ENCODE measurements at regions not wholly inside any gene's neighbourhood (a gene's known extent, or its start where the extent isn't known, plus 50 kb on each side); places are given as distances from the start of the nearest gene placed in this dataset.
A peak's percentile ranks its signal among the peaks of the same experiment; 100 is the strongest.

DNA sequence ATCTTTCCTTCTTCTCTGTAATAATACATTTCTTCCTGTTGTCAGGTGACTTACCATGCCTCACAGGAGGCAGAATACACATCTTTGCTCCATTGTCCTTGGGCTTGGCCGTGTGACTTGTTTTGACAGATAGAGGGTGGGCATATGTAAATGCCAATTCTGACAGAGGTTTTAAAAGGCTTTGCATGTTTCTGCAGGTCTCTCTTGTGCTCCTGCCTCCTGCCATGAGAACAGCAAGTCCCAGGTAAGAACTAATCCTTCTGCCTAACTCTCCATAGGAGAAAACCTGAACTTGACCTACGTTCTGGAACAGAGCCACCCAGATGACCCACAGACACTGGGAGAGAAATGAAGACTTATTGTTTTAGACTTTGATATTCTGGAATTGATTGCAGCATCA lies 88.7 kb upstream of the TNFSF11 start:
- DNase-seq = no peak

DNA sequence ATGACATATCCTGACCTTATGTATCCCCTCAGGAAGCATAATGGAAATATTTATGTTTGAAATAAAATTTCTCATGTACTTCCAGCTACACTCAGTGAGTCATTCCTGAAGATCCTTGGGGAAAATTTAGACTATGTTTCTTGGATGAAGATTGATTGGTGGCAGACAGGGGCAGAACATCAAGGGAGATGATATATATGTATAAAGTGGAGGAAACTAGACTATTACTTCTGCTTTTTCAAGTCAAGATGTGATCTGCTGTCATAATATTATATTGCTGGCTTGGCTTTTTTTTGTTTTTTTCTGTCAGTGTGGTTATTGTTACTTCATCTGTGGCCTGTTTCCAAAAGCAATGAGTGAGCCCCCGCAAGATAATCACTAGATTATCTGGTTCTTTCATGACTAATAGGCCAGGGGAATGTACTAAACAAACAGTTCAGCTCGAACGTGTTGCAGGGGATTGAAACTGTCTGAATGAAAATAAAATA lies 87.2 kb upstream of the TNFSF11 start:
- DNase-seq = no peak

DNA sequence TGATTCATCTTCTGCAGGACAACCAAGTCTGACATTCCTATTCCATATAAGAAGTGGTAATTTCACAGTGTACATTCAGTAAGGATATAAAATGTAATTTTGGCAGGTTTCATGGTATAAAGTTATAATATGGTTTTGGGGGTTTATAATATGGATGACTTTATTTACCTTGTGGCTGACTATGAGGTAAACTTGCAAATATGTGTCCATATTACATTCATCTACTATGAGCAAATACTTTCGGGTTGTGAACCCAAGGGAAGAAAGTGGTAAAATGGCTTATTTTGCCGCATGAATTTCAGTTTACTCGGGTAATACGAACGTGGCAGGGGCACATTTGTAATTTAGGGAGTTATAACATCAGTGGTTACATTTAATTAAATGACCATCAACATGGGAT lies 86.7 kb upstream of the TNFSF11 start:
- no peak for DNase-seq

DNA sequence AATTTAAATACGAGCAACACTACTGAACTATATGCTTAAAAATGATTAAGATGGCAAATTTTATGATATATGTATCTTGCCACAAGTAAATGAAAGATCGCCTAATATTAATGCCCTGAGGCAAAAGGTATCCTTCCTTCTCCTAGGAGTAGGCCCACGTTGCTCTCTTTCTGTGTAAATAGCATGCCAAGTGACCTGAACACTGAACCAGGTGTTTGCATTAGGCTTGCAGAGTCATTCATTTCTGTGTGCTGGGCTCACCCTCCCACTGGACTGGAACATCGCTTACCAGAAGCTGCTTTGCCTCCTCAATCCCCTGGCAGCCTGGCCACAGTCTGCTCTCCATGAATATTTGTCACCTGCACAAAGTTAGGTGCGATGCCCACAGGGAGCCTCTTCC lies 83.3 kb upstream of the TNFSF11 start:
- DNase-seq = no peak

DNA sequence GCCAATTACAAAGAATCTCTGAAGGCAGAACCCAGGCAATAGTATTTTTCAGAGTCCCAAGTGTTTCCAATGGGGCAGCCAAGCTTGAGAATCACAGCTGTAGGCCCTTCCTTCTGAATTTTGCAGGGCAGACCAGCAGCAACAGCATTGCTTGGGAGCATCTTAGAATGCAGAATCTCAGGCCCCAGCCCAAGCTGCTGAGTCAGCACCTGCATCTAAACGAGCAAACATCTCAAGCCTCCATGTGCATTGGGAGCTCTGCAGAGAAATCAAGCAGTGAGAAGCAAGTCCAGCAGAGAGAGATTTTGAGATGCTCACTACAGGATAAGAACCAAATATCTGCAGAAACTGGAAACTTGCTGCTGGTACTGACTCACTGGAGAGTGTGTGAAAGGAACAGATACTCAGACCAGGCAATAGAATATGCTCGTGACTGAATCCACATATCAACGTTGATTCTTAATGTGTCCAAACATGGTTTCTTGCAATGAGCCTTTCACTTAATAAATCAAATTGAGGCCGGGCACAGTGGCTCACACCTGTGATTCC lies 81.5 kb upstream of the TNFSF11 start:
- DNase-seq = no peak

DNA sequence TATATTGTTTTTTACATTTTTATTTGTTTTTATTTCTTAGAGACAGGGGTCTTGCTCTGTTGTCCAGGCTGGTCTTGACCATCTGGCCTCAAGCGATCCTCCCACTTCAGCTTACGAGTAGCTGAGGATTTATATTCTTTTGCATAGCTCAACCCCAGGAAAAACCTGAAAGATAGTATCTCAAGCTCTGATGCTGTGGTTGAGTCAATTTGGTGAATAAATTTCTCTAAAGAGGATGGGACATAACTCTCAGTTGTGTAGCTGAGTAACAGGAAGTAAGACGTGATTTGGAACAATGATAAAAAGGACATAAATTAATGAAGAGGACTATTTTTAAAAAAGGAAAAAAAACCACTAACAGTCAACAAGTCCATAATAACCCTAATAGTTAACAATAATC lies 79.8 kb upstream of the TNFSF11 start:
- DNase-seq = peak in 1 of 2 experiments; percentile 14

DNA sequence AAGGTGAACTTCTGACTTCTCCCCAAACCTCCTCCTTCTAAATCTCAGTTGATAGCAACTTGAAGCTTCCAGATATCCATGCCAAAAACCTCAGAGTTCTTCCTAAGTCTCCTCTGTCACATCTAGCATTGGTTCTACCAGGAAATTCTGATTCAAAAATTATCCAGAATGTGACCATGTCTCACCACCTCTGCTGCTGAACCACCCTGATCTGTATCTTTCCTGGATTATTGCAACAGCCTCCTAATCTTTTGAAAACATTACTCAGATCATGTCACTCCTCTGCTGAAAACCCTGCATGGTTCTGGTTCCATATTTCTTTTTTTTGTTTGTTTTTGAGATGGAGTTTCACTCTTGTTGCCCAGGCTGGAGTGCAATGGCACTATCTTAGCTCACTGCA lies 78.7 kb upstream of the TNFSF11 start:
- no peak for DNase-seq

DNA sequence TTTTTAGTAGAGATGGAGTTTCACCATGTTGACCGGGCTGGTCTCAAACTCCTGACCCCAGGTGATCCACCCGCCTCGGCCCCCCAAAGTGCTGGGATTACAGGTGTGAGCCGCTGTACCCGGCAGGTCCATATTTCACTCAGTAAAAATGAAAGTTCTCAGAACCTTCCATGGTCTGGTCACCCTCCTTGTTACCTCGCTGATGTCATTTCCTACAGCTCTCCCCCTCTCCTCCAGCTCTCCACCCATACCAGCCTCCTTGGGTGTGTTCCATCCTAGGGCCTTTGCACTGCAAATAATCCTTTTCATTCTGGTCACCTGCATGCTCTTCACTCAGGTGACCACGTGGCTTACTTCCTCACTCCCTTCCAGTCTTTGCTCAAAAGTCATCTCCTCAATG lies 78.2 kb upstream of the TNFSF11 start:
- DNase-seq = peak; percentile 13 to 29

DNA sequence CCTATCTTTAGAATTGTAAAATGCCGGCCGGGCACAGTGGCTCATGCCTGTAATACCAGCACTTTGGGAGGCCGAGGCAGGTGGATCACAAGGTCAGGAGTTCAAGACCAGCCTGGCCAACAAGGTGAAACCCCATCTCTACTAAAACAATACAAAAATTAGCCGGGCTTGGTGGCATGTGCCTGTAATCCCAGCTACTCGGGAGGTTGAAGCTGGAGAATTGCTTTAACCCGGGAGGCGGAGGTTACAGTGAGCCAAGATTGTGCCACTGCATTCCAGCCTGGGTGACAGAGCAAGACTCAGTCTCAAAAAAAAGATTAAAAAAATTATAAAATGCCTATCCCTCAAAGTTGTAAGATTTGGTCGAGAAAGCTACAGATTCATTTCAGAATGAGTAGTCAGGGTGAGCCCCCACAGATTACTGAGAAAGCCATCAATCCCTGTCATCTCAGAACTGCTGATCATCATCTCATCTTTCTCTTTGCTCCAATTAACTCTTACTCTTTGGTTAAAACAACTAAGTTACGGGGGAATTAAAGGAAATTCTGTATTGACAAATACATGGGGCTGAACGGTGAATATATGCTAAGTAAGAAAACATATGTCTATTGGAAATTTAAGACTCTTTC lies 76.9 kb upstream of the TNFSF11 start:
- DNase-seq = peak in 1 of 2 experiments; percentile 20

DNA sequence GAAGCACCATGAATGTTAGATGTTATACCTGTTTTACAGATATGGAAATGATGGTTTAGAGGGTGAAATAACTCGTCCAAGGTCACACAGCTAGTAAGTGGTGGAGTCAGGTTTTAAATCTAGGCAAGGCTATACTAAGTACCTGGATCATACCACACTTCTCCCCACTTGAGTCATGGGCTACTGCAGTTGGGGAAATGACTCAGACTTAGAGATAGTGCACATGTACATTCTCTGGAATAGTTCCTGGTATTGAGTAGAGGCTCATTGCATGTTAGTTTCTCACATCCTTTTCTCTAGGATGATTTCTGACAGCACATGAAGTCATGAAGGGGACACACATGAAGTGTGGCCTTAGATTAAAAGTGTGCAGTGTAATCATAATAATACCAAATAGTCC lies 76.2 kb upstream of the TNFSF11 start:
- peak in 1 of 2 experiments; percentile 28 for DNase-seq

DNA sequence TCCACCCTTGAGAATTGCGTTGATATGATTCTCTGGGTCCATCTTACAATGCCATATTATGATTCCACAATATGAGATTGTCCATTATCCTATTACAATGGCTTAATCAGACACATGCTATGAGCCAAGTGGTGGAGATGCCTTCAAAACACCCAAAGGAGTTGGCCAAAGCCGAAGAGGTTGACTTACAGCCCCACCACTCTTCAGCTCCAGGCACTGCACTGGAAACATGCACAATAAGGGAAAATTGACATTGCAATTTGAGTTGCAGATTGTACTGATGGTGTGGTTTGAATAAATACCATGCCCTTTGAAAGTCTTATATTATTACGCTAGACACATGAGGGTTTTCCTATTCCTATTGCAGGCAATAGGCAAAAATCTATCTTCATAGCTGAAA lies 75.4 kb upstream of the TNFSF11 start:
- no peak for DNase-seq
